ENCODE measurements at regions not wholly inside any gene's neighbourhood (a gene's known extent, or its start where the extent isn't known, plus 50 kb on each side); places are given as distances from the start of the nearest gene placed in this dataset.

- no peak for DNase-seq (ENCODE audit: low read depth)
- TF ChIP-seq CTCF (IDR thresholded peaks at IDR 0.05; ENCODE audit: insufficient read depth, low read depth, low read length, missing control alignments) = no peak
- H3K4me3 ChIP-seq (ENCODE audit: low read length) = no peak overlapping the region
These were observed 87.6 kb upstream of the FRMD1 start for GRCh38 chr6:168166627-168167026.

GRCh38 chr6:168165891-168166290 is 86.9 kb upstream of the FRMD1 start:
- no peak for DNase-seq (ENCODE audit: low read depth)
- TF ChIP-seq CTCF (IDR thresholded peaks at IDR 0.05; ENCODE audit: insufficient read depth, low read depth, low read length, missing control alignments) = no peak
- H3K4me3 ChIP-seq (ENCODE audit: low read length) = no peak overlapping the region

GRCh38 chr6:168165373-168165772 is 86.4 kb upstream of the FRMD1 start:
- DNase-seq (ENCODE audit: low read depth) = no peak
- H3K4me3 ChIP-seq (ENCODE audit: low read length) = no peak overlapping the region
- no peak for TF ChIP-seq CTCF (IDR thresholded peaks at IDR 0.05; ENCODE audit: insufficient read depth, low read depth, low read length, missing control alignments)

GRCh38 chr6:168164462-168165061 is 85.5 kb upstream of the FRMD1 start:
- TF ChIP-seq CTCF (IDR thresholded peaks at IDR 0.05; ENCODE audit: insufficient read depth, low read depth, low read length, missing control alignments) = no peak
- no peak overlapping the region for H3K4me3 ChIP-seq (ENCODE audit: low read length)
- DNase-seq (ENCODE audit: low read depth) = no peak

GRCh38 chr6:168163096-168163731 is 84.2 kb upstream of the FRMD1 start:
- no peak for TF ChIP-seq CTCF (IDR thresholded peaks at IDR 0.05; ENCODE audit: insufficient read depth, low read depth, low read length, missing control alignments)
- no peak for DNase-seq (ENCODE audit: low read depth)
- H3K4me3 ChIP-seq (ENCODE audit: low read length) = no peak overlapping the region

- no peak for DNase-seq (ENCODE audit: low read depth)
- H3K4me3 ChIP-seq (ENCODE audit: low read length) = no peak overlapping the region
- no peak for TF ChIP-seq CTCF (IDR thresholded peaks at IDR 0.05; ENCODE audit: insufficient read depth, low read depth, low read length, missing control alignments)
These were observed 83.4 kb upstream of the FRMD1 start for GRCh38 chr6:168162366-168162765.

GRCh38 chr6:168161371-168161750 is 82.3 kb upstream of the FRMD1 start:
- TF ChIP-seq CTCF (IDR thresholded peaks at IDR 0.05; ENCODE audit: insufficient read depth, low read depth, low read length, missing control alignments) = no peak
- no peak overlapping the region for H3K4me3 ChIP-seq (ENCODE audit: low read length)
- DNase-seq (ENCODE audit: low read depth) = no peak

Data from epithelial cell of esophagus (primary cell).